K562 (cell line): ENCODE measurements at regions not wholly inside any gene's neighbourhood (a gene's known extent, or its start where the extent isn't known, plus 50 kb on each side); places are given as distances from the start of the nearest gene placed in this dataset.

Experiments
- CREM ChIP-seq: IDR thresholded peaks from 2 replicates; pipeline ENCODE4 v1.6.1; 2014; ENCODE audit warnings: antibody characterized with exemption, low read depth
- CTCF ChIP-seq, 3 experiments: IDR thresholded peaks in 2 of 3; conservative IDR thresholded peaks in 1 of 3; 2 replicates each; pipeline ENCODE4 v1.5.1; 2011 to 2012; ENCODE audit warnings: low read length in 3 of 3, mild to moderate bottlenecking in 3 of 3, control low read depth in 2 of 3, improper control_type of control experiment in 1 of 3, inconsistent platforms in 1 of 3, low read depth in 1 of 3, mixed read lengths in 1 of 3, moderate library complexity in 1 of 3; ENCODE audit not compliant: insufficient read depth in 2 of 3
- EP300 ChIP-seq: IDR thresholded peaks from 2 replicates; pipeline ENCODE4 v1.6.1; 2012; ENCODE audit warnings: low read length, improper control_type of control experiment
- ETS1 ChIP-seq: conservative IDR thresholded peaks from 2 replicates; pipeline ENCODE4 v1.6.1; 2011; ENCODE audit warnings: low read depth, mild to moderate bottlenecking, low read length; ENCODE audit not compliant: control insufficient read depth
- GABPB1 ChIP-seq: sonication (generic); formaldehyde crosslinking; IDR thresholded peaks from 2 replicates; pipeline ENCODE4 v1.8.0; 2022; ENCODE audit warnings: mild to moderate bottlenecking, missing genetic modification reagents
- POLR3A ChIP-seq: IDR thresholded peaks from 2 replicates; pipeline ENCODE4 v1.6.1; 2011; ENCODE audit warnings: borderline replicate concordance, mild to moderate bottlenecking, moderate library complexity; ENCODE audit not compliant: insufficient read length, insufficient read depth; ENCODE audit errors: extremely low read depth
- RAD21 ChIP-seq, 2 experiments: fragments of 250-450 bp in 1 of 2; fragments of 450-650 bp in 1 of 2; sonication (Bioruptor Pico) in 1 of 2; formaldehyde crosslinking in 1 of 2; IDR thresholded peaks in 1 of 2; conservative IDR thresholded peaks in 1 of 2; 2 replicates each; pipeline versions ENCODE4 v1.4.0 to v1.8.0; 2020 to 2022; ENCODE audit warnings: mild to moderate bottlenecking in 2 of 2, moderate library complexity in 1 of 2
- RBM14 ChIP-seq: fragments of 200-400 bp; formaldehyde crosslinking; IDR thresholded peaks from 2 replicates; pipeline ENCODE4 v1.6.1; 2018; ENCODE audit warnings: low read depth, mild to moderate bottlenecking, low read length, moderate library complexity, borderline replicate concordance; ENCODE audit not compliant: insufficient read depth
- YBX1 ChIP-seq: fragments of 450-650 bp; IDR thresholded peaks from 2 replicates; pipeline ENCODE4 v1.7.1; 2016; ENCODE audit warnings: mild to moderate bottlenecking
- ZNF175 ChIP-seq: fragments of 200-800 bp; sonication (Bioruptor generic); IDR thresholded peaks from 2 replicates; pipeline ENCODE4 v1.6.1; 2016; ENCODE audit warnings: low read depth, mild to moderate bottlenecking, missing genetic modification characterization, missing compliant biosample characterization
- TF ChIP-seq, protein P1 (sequence below): sonication (generic); formaldehyde crosslinking; IDR thresholded peaks from 2 replicates; pipeline ENCODE4 v1.8.1; 2023; ENCODE audit warnings: mild to moderate bottlenecking, missing genetic modification reagents

DNA sequence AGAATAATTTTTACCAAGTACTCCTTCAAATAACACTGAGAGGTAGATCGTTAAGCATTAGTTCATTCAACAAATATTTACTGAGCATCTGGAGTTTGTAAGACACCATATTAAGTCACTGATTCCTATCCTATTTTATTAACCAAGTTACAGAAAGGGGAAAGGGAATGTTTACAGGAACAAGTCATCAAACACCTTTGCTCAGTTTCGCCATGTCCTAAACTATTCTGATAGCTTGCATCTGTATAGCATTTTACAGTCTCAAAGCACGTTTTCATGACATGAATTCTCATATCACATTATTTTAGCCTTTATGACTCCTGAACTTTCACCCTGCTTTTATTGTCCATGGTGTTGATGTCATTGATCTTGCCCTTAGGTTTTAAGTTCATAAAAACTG, 89.2 kb downstream of the AREG start:
- TF ChIP-seq RBM14 (no peak), GABPB1 (CRISPR knock-in tag) (no peak), EP300 (no peak), RAD21 (CRISPR knock-in tag; conservative IDR thresholded peaks at IDR 0.05 in 1 of 2, IDR thresholded peaks at IDR 0.05 in 1 of 2) (no peak), CREM (no peak), POLR3A (no peak), YBX1 (no peak), ZNF175 (CRISPR knock-in tag) (no peak), CTCF (IDR thresholded peaks at IDR 0.05 in 2 of 3, conservative IDR thresholded peaks at IDR 0.05 in 1 of 3; ENCODE audit: insufficient read depth in 2 of 3, low read depth in 1 of 3, low read length in 3 of 3) (no peak), ETS1 (no peak)
- TF ChIP-seq, protein P1, sequence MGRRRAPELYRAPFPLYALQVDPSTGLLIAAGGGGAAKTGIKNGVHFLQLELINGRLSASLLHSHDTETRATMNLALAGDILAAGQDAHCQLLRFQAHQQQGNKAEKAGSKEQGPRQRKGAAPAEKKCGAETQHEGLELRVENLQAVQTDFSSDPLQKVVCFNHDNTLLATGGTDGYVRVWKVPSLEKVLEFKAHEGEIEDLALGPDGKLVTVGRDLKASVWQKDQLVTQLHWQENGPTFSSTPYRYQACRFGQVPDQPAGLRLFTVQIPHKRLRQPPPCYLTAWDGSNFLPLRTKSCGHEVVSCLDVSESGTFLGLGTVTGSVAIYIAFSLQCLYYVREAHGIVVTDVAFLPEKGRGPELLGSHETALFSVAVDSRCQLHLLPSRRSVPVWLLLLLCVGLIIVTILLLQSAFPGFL (CRISPR knock-in tag), result no peak
